Stimulated activated CD4-positive, alpha-beta T cell treated with anti-CD3 and anti-CD28 coated beads, Interleukin-4, amount 100 ng/mL, for 4 hours (primary cell): ENCODE measurements at regions not wholly inside any gene's neighbourhood (a gene's known extent, or its start where the extent isn't known, plus 50 kb on each side); places are given as distances from the start of the nearest gene placed in this dataset.
"Not testable (repeated sequence)": the region's sequence is repeated elsewhere in the genome, so short reads cannot be mapped to it uniquely, and the experiment has no call there.

Source experiments
- DNase-seq, 2 experiments: peaks; one replicate each; pipeline ENCODE4 v3.0.0-alpha.2; 2020

- not testable (repeated sequence) for DNase-seq
These were observed 86.9 kb upstream of the FZD7 start for GRCh38 chr2:201946746-201947145.

- DNase-seq: no peak
These were observed 86.4 kb upstream of the FZD7 start for GRCh38 chr2:201947287-201947686.

- DNase-seq: no peak
These were observed 84.3 kb upstream of the FZD7 start for GRCh38 chr2:201949181-201949926.

- DNase-seq: no peak
These were observed 83.8 kb upstream of the FZD7 start for GRCh38 chr2:201949927-201950246.

- DNase-seq: no peak
These were observed 83.0 kb upstream of the FZD7 start for GRCh38 chr2:201950606-201951005.

- no peak for DNase-seq
These were observed 81.5 kb upstream of the FZD7 start for GRCh38 chr2:201952187-201952586.

GRCh38 chr2:201953396-201953795, 80.3 kb upstream of the FZD7 start:
- no peak for DNase-seq

GRCh38 chr2:201953880-201954279, 79.8 kb upstream of the FZD7 start:
- DNase-seq: no peak

- DNase-seq: no peak
These were observed 78.4 kb upstream of the FZD7 start for GRCh38 chr2:201955231-201955630.

- no peak for DNase-seq
These were observed 77.9 kb upstream of the FZD7 start for GRCh38 chr2:201955702-201956141.

- no peak for DNase-seq
These were observed 77.3 kb upstream of the FZD7 start for GRCh38 chr2:201956361-201956760.

GRCh38 chr2:201957091-201957490, 76.6 kb upstream of the FZD7 start:
- DNase-seq: no peak

- DNase-seq: no peak
These were observed 74.5 kb upstream of the FZD7 start for GRCh38 chr2:201959198-201959597.

- DNase-seq: no peak
These were observed 74.0 kb upstream of the FZD7 start for GRCh38 chr2:201959626-201960025.

GRCh38 chr2:201960305-201960704, 73.3 kb upstream of the FZD7 start:
- DNase-seq: no peak

GRCh38 chr2:201961401-201961800, 72.3 kb upstream of the FZD7 start:
- no peak for DNase-seq

GRCh38 chr2:201962774-201963562, 70.7 kb upstream of the FZD7 start:
- no peak for DNase-seq

GRCh38 chr2:201964011-201964410, 69.6 kb upstream of the FZD7 start:
- no peak for DNase-seq

GRCh38 chr2:201964631-201965206, 68.9 kb upstream of the FZD7 start:
- DNase-seq: peak; percentile 3 to 48

- DNase-seq: no peak
These were observed 68.1 kb upstream of the FZD7 start for GRCh38 chr2:201965550-201965949.

- no peak for DNase-seq
These were observed 66.8 kb upstream of the FZD7 start for GRCh38 chr2:201966691-201967438.

GRCh38 chr2:201968050-201968449, 65.6 kb upstream of the FZD7 start:
- DNase-seq: no peak

GRCh38 chr2:201968476-201968875, 65.2 kb upstream of the FZD7 start:
- DNase-seq: no peak
